HepG2 (cell line): ENCODE measurements at regions not wholly inside any gene's neighbourhood (a gene's known extent, or its start where the extent isn't known, plus 50 kb on each side); places are given as distances from the start of the nearest gene placed in this dataset.

ENCODE experiments used
- ATAC-seq: fragments of 200-7000 bp; cut with Tn5 transposase; 3 replicates; pipeline ENCODE4 v1.9.1; 2020; ENCODE audit warnings: mild to moderate bottlenecking, moderate library complexity
- BruUV-seq: library from RNA; stranded (reverse); fragments of 400-500 nt; replicated peaks from 2 replicates; lab custom pipeline; 2021; lab: Mats Ljungman, UMichigan
- CTCF ChIA-PET: fragments of 300-600 bp; formaldehyde crosslinking; extraction: SDS; loops from one replicate; lab custom pipeline; 2021; ENCODE audit warnings: low total read pairs, inconsistent platforms, low intra/inter-chr PET ratio; lab: Yijun Ruan, JAX
- POLR2A ChIA-PET: fragments of 350-600 bp; sonication (Branson Sonifier 250); formaldehyde crosslinking; loops from one replicate; lab custom pipeline; 2020; ENCODE audit warnings: antibody characterized with exemption, inconsistent platforms; lab: Yijun Ruan, JAX
- DNase-seq: peaks from one replicate; pipeline ENCODE4 v3.0.0-alpha.2; 2015; ENCODE audit warnings: low spot score
- FAIRE-seq: peaks from 3 replicates; lab custom pipeline; 2011; peaks lifted over from hg19 to GRCh38; lab: Jason Lieb, UNC
- H2AFZ ChIP-seq: one replicate; pipeline ENCODE4 v1.6.1; 2011; ENCODE audit warnings: low read length, inconsistent platforms
- H3K27ac ChIP-seq: fragments of 300-600 bp; 3 replicates; pipeline ENCODE4 v1.8.0; 2011; ENCODE audit warnings: mixed run types, mild to moderate bottlenecking, mixed read lengths, low read length, inconsistent platforms; ENCODE audit not compliant: insufficient read depth; ENCODE audit errors: extremely low read length
- H3K27me3 ChIP-seq, 2 experiments: fragments of 200-600 bp in 1 of 2; 2 replicates in 1 of 2; 3 replicates in 1 of 2; pipeline versions ENCODE4 v1.6.0 to v1.8.0; 2011; ENCODE audit warnings: low read length in 2 of 2, mild to moderate bottlenecking in 2 of 2, moderate library complexity in 2 of 2, inconsistent platforms in 1 of 2; ENCODE audit not compliant: insufficient read depth in 2 of 2, control insufficient read depth in 1 of 2
- H3K36me3 ChIP-seq, 2 experiments: fragments of 200-600 bp in 1 of 2; replicated peaks in 1 of 2; 2 replicates in 1 of 2; 3 replicates in 1 of 2; pipeline versions ENCODE4 v1.5.1 to v1.8.0; 2011; ENCODE audit warnings: low read length in 2 of 2, inconsistent platforms in 1 of 2; ENCODE audit not compliant: insufficient read depth in 2 of 2, control insufficient read depth in 1 of 2
- H3K4me1 ChIP-seq: 2 replicates; pipeline ENCODE4 v1.5.1; 2012; ENCODE audit warnings: low read length, inconsistent platforms; ENCODE audit not compliant: insufficient read depth
- H3K4me2 ChIP-seq: 2 replicates; pipeline ENCODE4 v1.6.0; 2011; ENCODE audit warnings: low read depth, low read length, inconsistent platforms
- H3K4me3 ChIP-seq, 3 experiments: fragments of 200-600 bp in 1 of 3; sonication (generic), shearing (Covaris generic) in 1 of 3; replicated peaks in 1 of 3; 2 replicates each; pipeline ENCODE4 v1.5.1; 2011 to 2016; ENCODE audit warnings: low read length in 3 of 3, inconsistent platforms in 2 of 3, low read depth in 2 of 3, mild to moderate bottlenecking in 2 of 3, control low read depth in 1 of 3, mixed read lengths in 1 of 3; ENCODE audit not compliant: insufficient read depth in 1 of 3
- H3K79me2 ChIP-seq: one replicate; pipeline ENCODE4 v1.6.1; 2011; ENCODE audit warnings: low read length, inconsistent platforms; ENCODE audit not compliant: insufficient read depth
- H3K9ac ChIP-seq: 2 replicates; pipeline ENCODE4 v1.6.0; 2011; ENCODE audit warnings: mild to moderate bottlenecking, low read depth, low read length, inconsistent platforms; ENCODE audit not compliant: insufficient read depth
- H3K9me3 ChIP-seq: 2 replicates; pipeline ENCODE4 v1.5.1; 2012; ENCODE audit warnings: mild to moderate bottlenecking, low read length
- H4K20me1 ChIP-seq: 2 replicates; pipeline ENCODE4 v1.6.0; 2011; ENCODE audit warnings: inconsistent platforms, mild to moderate bottlenecking, low read length, moderate library complexity; ENCODE audit not compliant: insufficient read depth
- FIP1L1 ChIP-seq: fragments of 200-400 bp; formaldehyde crosslinking; IDR thresholded peaks from 2 replicates; pipeline ENCODE4 v1.6.1; 2018; ENCODE audit warnings: low read depth, mild to moderate bottlenecking, low read length, moderate library complexity, borderline replicate concordance; ENCODE audit not compliant: insufficient read depth
- NCOA5 ChIP-seq: sonication (generic); formaldehyde crosslinking; IDR thresholded peaks from 2 replicates; pipeline ENCODE4 v1.4.0; 2020; ENCODE audit warnings: missing genetic modification reagents
- NKX3-1 ChIP-seq: sonication (generic); formaldehyde crosslinking; IDR thresholded peaks from 2 replicates; pipeline ENCODE4 v1.5.0; 2020; ENCODE audit warnings: missing genetic modification reagents
- ZNF431 ChIP-seq: sonication (generic); formaldehyde crosslinking; IDR thresholded peaks from 2 replicates; pipeline ENCODE4 v1.9.0; 2022; ENCODE audit warnings: missing genetic modification reagents, low read depth, mild to moderate bottlenecking, borderline replicate concordance
- ZNF44 ChIP-seq: sonication (generic); formaldehyde crosslinking; IDR thresholded peaks from 2 replicates; pipeline ENCODE4 v1.5.1; 2020; ENCODE audit warnings: mild to moderate bottlenecking, missing genetic modification reagents
- WGBS: methylation state at CpG from one replicate; pipeline ENCODE4 v1.1.6; 2017; ENCODE audit warnings: low lambda C conversion rate; 5-methylcytosine and 5-hydroxymethylcytosine counted together
- in situ Hi-C: cut with HindIII; loops from 2 replicates; pipeline ENCODE4 v1.10.0; 2017; ENCODE audit warnings: low pct_unique_long_range_greater_than_20kb; ENCODE audit not compliant: extremely low pct_ligation_motif_present
- intact Hi-C: fragments of 100-400 bp; cut with micrococcal nuclease; formaldehyde crosslinking; loops from one replicate; pipeline ENCODE4 v1.10.0; 2022; ENCODE audit not compliant: unreplicated experiment
- TF ChIP-seq, protein P1 (sequence below): sonication (generic); formaldehyde crosslinking; IDR thresholded peaks from 2 replicates; pipeline ENCODE4 v1.4.0; 2020; ENCODE audit warnings: mild to moderate bottlenecking, missing genetic modification reagents
- TF ChIP-seq, protein P2 (sequence below): sonication (generic); formaldehyde crosslinking; IDR thresholded peaks from 2 replicates; pipeline ENCODE4 v1.5.0; 2020; ENCODE audit warnings: missing genetic modification reagents, mild to moderate bottlenecking, borderline replicate concordance
- TF ChIP-seq, protein P3 (sequence below), 2 experiments: sonication (generic) in 1 of 2; formaldehyde crosslinking in 1 of 2; IDR thresholded peaks; 2 replicates each; pipeline versions ENCODE4 v1.4.0 to v1.6.1; 2016 to 2020; ENCODE audit warnings: borderline replicate concordance in 1 of 2, low read depth in 1 of 2, mild to moderate bottlenecking in 1 of 2, missing genetic modification reagents in 1 of 2
- TF ChIP-seq, protein P4 (sequence below), 2 experiments: sonication (generic) in 1 of 2; formaldehyde crosslinking in 1 of 2; IDR thresholded peaks; 2 replicates each; pipeline versions ENCODE4 v1.6.1 to v1.9.0; 2014 to 2022; ENCODE audit warnings: antibody characterized with exemption in 1 of 2, borderline replicate concordance in 1 of 2, inconsistent platforms in 1 of 2, low read depth in 1 of 2, missing genetic modification reagents in 1 of 2

DNA sequence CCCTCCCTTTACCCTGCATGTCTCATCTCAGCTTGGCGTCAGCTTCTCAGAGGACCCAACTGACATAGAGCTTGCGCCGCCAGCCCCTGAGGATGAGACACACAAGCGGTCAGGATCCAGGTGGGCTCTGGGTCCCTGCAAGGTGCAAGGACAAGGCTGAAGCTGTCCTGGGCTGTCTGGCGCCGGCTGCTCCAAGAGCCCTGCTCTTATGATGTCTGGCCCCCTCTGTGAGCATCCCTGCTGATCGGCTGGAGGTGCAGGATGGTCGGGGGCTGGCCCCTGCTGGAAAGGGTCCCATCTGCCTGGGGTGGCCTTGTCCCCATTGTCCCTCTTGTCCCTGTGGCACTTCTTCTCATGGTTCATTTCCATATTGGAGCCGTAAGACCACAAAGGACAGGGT is 479.0 kb downstream of the NPHP4 start:
- BruUV-seq: no TSS peak
- intact Hi-C loops: loop anchor here (5.0 kb wide), 1 partner anchor 404 kb away; no protein-coding TSS in a partner anchor
- no peak overlapping the region for H3K27ac ChIP-seq
- H3K9me3 ChIP-seq: no peaks in the 10 kb centered on the region
- H3K4me1 ChIP-seq: no peaks in the 10 kb centered on the region
- 8% methylated on average over 5 of the region's 9 CpGs for WGBS
- H3K4me2 ChIP-seq: no peak overlapping the region
- ChIA-PET POLR2A (no interaction called here), CTCF (no interaction called here)
- H2AFZ ChIP-seq: no peak overlapping the region
- no peak overlapping the region for H3K9ac ChIP-seq
- H3K4me3 ChIP-seq: no peak overlapping the region
- ATAC-seq (no peak), DNase-seq (no peak), FAIRE-seq (no peak)
- no peaks in the 10 kb centered on the region for H4K20me1 ChIP-seq
- no peaks in the 10 kb centered on the region for H3K36me3 ChIP-seq
- in situ Hi-C loops: loop anchor here (5.0 kb wide), 3 partner anchors 109 to 464 kb away; no protein-coding TSS in a partner anchor
- H3K27me3 ChIP-seq: peaks cover 4 to 28% of the 10 kb centered on the region in 2 experiments; a peak in 4 of 5 replicates
- no peaks in the 10 kb centered on the region for H3K79me2 ChIP-seq
- TF ChIP-seq ZNF431 (no peak), NKX3-1 (CRISPR knock-in tag) (no peak), NCOA5 (no peak), FIP1L1 (no peak), ZNF44 (CRISPR knock-in tag) (no peak)
- TF ChIP-seq, protein P1, sequence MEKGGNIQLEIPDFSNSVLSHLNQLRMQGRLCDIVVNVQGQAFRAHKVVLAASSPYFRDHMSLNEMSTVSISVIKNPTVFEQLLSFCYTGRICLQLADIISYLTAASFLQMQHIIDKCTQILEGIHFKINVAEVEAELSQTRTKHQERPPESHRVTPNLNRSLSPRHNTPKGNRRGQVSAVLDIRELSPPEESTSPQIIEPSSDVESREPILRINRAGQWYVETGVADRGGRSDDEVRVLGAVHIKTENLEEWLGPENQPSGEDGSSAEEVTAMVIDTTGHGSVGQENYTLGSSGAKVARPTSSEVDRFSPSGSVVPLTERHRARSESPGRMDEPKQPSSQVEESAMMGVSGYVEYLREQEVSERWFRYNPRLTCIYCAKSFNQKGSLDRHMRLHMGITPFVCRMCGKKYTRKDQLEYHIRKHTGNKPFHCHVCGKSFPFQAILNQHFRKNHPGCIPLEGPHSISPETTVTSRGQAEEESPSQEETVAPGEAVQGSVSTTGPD (CRISPR knock-in tag): no peak
- TF ChIP-seq, protein P2, sequence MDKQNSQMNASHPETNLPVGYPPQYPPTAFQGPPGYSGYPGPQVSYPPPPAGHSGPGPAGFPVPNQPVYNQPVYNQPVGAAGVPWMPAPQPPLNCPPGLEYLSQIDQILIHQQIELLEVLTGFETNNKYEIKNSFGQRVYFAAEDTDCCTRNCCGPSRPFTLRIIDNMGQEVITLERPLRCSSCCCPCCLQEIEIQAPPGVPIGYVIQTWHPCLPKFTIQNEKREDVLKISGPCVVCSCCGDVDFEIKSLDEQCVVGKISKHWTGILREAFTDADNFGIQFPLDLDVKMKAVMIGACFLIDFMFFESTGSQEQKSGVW (CRISPR knock-in tag): no peak
- TF ChIP-seq, protein P3, sequence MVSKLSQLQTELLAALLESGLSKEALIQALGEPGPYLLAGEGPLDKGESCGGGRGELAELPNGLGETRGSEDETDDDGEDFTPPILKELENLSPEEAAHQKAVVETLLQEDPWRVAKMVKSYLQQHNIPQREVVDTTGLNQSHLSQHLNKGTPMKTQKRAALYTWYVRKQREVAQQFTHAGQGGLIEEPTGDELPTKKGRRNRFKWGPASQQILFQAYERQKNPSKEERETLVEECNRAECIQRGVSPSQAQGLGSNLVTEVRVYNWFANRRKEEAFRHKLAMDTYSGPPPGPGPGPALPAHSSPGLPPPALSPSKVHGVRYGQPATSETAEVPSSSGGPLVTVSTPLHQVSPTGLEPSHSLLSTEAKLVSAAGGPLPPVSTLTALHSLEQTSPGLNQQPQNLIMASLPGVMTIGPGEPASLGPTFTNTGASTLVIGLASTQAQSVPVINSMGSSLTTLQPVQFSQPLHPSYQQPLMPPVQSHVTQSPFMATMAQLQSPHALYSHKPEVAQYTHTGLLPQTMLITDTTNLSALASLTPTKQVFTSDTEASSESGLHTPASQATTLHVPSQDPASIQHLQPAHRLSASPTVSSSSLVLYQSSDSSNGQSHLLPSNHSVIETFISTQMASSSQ (IDR thresholded peaks at IDR 0.05; ENCODE audit: low read depth): no peak
- TF ChIP-seq, protein P3 (CRISPR knock-in tag; IDR thresholded peaks at IDR 0.05; ENCODE audit: borderline replicate concordance): no peak
- TF ChIP-seq, protein P4, sequence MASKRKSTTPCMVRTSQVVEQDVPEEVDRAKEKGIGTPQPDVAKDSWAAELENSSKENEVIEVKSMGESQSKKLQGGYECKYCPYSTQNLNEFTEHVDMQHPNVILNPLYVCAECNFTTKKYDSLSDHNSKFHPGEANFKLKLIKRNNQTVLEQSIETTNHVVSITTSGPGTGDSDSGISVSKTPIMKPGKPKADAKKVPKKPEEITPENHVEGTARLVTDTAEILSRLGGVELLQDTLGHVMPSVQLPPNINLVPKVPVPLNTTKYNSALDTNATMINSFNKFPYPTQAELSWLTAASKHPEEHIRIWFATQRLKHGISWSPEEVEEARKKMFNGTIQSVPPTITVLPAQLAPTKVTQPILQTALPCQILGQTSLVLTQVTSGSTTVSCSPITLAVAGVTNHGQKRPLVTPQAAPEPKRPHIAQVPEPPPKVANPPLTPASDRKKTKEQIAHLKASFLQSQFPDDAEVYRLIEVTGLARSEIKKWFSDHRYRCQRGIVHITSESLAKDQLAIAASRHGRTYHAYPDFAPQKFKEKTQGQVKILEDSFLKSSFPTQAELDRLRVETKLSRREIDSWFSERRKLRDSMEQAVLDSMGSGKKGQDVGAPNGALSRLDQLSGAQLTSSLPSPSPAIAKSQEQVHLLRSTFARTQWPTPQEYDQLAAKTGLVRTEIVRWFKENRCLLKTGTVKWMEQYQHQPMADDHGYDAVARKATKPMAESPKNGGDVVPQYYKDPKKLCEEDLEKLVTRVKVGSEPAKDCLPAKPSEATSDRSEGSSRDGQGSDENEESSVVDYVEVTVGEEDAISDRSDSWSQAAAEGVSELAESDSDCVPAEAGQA (IDR thresholded peaks at IDR 0.05; ENCODE audit: low read depth): no peak
- TF ChIP-seq, protein P4 (CRISPR knock-in tag; IDR thresholded peaks at IDR 0.05; ENCODE audit: borderline replicate concordance): no peak
